ENCODE measurements at regions not wholly inside any gene's neighbourhood (a gene's known extent, or its start where the extent isn't known, plus 50 kb on each side); places are given as distances from the start of the nearest gene placed in this dataset.
"Not testable (repeated sequence)": the region's sequence is repeated elsewhere in the genome, so short reads cannot be mapped to it uniquely, and the experiment has no call there.

DNA sequence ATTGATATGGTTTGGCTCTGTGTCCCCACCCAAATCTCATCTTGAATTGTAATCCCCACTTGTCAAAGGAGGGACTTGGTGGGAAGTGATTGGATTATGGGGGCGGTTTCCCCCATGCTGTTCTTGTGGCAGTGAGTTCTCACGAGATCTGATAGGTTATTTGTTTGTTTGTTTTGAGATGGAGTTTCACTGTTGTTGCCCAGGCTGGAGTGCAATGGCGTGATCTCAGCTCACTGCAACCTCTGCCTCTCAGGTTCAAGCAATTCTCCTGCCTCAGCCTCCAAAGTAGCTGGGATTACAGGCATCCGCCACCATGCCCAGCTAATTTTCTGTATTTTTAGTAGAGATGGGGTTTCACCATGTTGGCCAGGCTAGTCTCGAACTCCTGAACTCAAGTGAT is 364.7 kb downstream of the DSC3 start:
- H2AFZ ChIP-seq (ENCODE audit: low read length); H3K14ac ChIP-seq (ENCODE audit: insufficient read length); H3K4ac ChIP-seq (replicated peaks; ENCODE audit: insufficient read length, low read depth, low read length); H3K27ac ChIP-seq (ENCODE audit: low read depth, low read length); FAIRE-seq; H2BK5ac ChIP-seq (ENCODE audit: low read depth, low read length); H2AK5ac ChIP-seq (ENCODE audit: low read depth, low read length); H3K79me1 ChIP-seq (ENCODE audit: low read depth, low read length); H4K91ac ChIP-seq (replicated peaks; ENCODE audit: insufficient read length, low read length); H2BK20ac ChIP-seq (ENCODE audit: low read length); CTCF ChIA-PET (ENCODE audit: partially characterized antibody); H4K8ac ChIP-seq (ENCODE audit: extremely low read depth, insufficient read depth, low read length); H4K5ac ChIP-seq (ENCODE audit: insufficient read length, low read depth, low read length); H3K9me3 ChIP-seq (ENCODE audit: insufficient read depth in 2 of 2, low read depth in 1 of 2, low read length in 1 of 2); H3K4me1 ChIP-seq (replicated peaks in 1 of 4; ENCODE audit: control insufficient read depth in 3 of 4, insufficient read depth in 4 of 4, low read length in 3 of 4); H3K36me3 ChIP-seq (ENCODE audit: control insufficient read depth in 2 of 4, insufficient read depth in 4 of 4, low read length in 3 of 4); H3K23me2 ChIP-seq (ENCODE audit: low read depth, low read length); H3K23ac ChIP-seq (ENCODE audit: insufficient read length); H2BK12ac ChIP-seq (ENCODE audit: low read depth, low read length); H2BK15ac ChIP-seq (ENCODE audit: low read length); H2BK120ac ChIP-seq (replicated peaks; ENCODE audit: low read depth, low read length); H3K79me2 ChIP-seq (ENCODE audit: control insufficient read depth in 1 of 2, insufficient read depth in 2 of 2, low read length in 2 of 2); H3K27me3 ChIP-seq (replicated peaks in 1 of 4; ENCODE audit: control insufficient read depth in 3 of 4, extremely low read depth in 1 of 4, insufficient read depth in 3 of 4, low read length in 3 of 4); H3K56ac ChIP-seq (replicated peaks; ENCODE audit: insufficient read length, low read depth, low read length); H4K20me1 ChIP-seq (replicated peaks in 1 of 2; ENCODE audit: control insufficient read depth in 1 of 2, insufficient read depth in 2 of 2, low read length in 2 of 2); H3K4me3 ChIP-seq (ENCODE audit: extremely low read depth in 1 of 4, insufficient read depth in 2 of 4, low read depth in 3 of 4, low read length in 4 of 4); DNase-seq (ENCODE audit: low read depth in 1 of 2, low spot score in 2 of 2); H3K18ac ChIP-seq (ENCODE audit: extremely low read depth, low read length); H3K4me2 ChIP-seq (ENCODE audit: insufficient read depth in 1 of 2, low read depth in 2 of 2, low read length in 2 of 2); H3K9ac ChIP-seq (replicated peaks in 1 of 4; ENCODE audit: extremely low read depth in 1 of 4, low read depth in 3 of 4, low read length in 3 of 4): not testable (repeated sequence)
- POLR2A ChIA-PET (ENCODE audit: partially characterized antibody): interaction anchor here (0.7 kb wide), 1 partner anchor 1490 kb away, joined by 3 read pairs; no protein-coding TSS in a partner anchor
- 87% methylated on average over 5 of the region's 5 CpGs; no CpG with 5 or more reads in 1 of the 2 experiments for WGBS, 2 experiments (ENCODE audit: extremely low coverage in 1 of 2, insufficient coverage in 1 of 2, insufficient read length in 1 of 2, insufficient replicate concordance in 2 of 2, low coverage in 1 of 2, low lambda C conversion rate in 2 of 2, missing lambda C conversion rate in 1 of 2)
